HG03039 (cell line): ENCODE measurements at regions not wholly inside any gene's neighbourhood (a gene's known extent, or its start where the extent isn't known, plus 50 kb on each side); places are given as distances from the start of the nearest gene placed in this dataset.

Experiments
- ATAC-seq: cut with Tn5 transposase; IDR thresholded peaks from one replicate; pipeline ENCODE4 v1.9.1; 2021; ENCODE audit warnings: mild to moderate bottlenecking, moderate library complexity; ENCODE audit not compliant: unreplicated experiment

DNA sequence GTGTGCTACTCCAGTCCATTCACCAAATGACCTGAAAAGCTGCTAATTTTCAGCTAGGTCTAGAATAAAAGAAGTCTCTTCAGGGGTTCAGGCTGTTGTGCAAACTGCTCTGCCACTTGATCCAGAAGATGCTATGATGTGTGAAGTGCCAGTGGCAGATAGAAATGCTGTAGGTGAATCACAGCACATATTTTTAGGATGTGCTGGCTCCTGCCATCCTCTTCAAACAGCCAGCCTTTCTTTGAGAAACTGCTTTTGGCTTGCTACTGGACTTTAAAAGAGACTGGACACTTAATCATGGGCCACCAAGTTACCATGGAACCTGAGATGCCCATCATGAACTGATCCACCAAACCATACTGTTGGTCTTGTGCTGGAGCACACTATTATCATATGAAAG is 322.1 kb downstream of the EN1 start:
- no peak for ATAC-seq

DNA sequence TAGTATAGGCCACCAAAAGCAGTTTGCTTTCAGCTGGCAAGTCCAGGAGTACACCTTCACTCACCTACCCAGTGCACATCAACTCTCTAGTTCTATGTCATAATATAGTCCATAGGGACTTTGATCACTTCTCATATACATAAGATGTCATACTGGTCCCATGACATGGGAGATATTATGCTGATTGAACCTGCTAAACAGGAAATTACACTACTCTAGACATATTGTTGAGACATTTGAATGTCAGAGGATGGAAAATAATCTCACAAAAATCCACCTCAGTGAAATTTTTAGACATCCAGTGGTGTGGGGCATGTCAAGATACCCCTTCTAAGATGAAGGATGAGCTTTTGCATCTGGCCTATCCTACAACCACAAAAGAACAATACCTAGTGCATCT is 322.5 kb downstream of the EN1 start:
- ATAC-seq = no peak

GRCh38 chr2:118523761-118524160 is 323.7 kb downstream of the EN1 start:
- ATAC-seq = no peak

DNA sequence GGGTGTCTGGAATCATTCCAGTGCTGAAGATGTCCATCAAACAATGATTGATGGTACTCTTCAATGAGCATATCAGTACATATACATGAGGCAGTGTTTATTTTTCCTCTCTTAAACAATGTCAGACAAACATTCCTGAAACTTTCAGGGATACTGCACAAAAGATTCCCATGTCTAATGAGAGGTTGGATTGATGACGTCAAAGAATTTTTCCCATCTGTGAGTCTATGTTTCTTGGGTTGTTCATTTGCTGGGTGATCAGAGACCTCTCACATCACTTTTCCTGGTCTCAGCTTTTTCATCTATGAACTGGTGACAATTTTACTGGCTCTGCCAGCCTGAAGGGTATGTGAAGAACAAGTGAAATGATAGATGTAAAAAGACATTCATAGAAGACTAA is 325.5 kb downstream of the EN1 start:
- ATAC-seq = no peak

DNA sequence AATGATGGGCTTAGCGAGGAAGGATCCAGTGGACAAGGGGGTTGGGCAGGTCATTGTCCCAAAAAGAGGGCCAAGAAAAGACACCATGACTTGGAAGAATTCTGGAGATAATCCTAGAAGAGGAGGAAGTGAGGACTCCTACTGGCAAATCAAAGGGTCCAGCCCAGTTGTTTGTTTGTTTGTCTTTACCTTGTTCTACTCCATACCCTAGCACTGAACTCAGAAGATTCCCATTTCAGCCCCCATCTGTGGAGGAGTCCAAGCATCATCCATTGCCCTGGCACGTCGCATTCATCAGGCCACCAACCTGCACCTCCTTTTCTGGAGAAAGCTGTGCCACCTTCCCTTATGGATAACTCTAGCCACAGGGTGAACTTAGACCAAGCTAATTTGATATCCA is 326.2 kb downstream of the EN1 start:
- ATAC-seq = no peak

DNA sequence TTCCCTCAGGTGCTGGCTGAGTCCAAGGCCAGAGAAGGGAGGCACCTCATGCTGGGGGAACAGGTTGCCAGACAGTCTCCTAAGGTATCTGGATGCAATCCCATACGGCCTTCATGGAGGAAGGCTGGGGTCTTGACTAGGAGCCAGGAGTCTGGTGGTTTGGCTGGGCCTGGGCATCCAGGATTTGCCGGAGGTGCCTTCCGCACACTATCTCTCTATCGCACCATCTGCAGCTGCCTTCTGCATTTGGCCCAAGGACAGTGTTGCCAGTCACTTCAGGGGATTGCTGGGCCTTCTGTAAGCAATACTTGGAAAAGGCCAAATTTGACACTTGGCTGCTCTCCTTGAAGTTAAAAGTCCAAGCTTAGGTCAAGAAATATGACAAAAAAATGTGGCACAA is 327.2 kb downstream of the EN1 start:
- ATAC-seq = no peak

GRCh38 chr2:118519511-118519910 is 327.9 kb downstream of the EN1 start:
- no peak for ATAC-seq

GRCh38 chr2:118510807-118511206 is 336.6 kb downstream of the EN1 start:
- no peak for ATAC-seq

DNA sequence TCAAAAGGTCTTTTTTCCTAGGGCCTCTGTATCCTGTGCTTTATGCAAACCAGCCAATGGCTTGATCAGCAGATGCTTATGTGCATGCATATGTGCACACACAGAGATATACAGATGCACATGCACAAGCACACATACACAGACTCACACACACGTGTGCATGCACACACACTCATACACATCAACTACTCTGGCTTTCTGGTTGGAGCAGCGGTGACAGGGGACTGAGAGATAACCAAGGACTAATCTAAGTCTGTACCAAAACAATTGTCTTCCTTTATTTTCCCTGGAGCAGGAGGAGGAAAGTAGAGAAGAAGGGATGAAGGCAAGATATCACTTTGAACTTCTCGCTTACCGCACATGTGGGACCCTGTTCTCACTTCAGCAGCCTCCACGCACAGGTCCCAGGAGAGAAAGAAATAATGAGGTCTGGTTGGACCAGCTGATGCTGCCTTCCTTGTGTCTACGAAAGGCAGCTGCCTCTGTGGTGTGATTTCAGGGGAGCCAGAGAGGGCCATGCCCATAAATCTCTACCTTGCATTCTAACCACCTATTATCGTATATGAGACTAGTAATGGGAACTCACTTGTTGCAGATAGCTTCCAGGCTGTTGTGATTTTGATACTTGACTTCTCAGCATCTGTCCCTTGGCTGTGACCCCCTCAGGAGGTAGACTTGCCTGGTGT is 338.0 kb downstream of the EN1 start:
- ATAC-seq = no peak

DNA sequence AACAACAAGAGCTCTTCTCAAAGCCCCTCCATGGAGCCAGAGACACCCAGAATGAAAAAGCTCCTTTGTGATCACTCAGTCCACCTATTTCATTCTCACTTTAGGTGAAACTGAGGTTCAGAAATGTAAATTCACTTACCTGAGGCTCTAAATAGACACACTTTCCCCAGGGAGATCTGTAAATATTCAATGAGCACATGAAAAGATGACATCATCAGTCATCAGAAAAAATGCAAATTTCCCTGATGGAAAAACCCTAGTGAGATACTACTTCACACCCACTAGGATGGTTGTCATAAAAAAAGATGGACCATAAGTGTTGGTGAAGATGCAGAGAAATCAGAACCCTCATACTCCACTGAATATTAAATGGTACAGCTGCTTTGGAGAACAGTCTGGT is 339.2 kb downstream of the EN1 start:
- ATAC-seq = no peak

DNA sequence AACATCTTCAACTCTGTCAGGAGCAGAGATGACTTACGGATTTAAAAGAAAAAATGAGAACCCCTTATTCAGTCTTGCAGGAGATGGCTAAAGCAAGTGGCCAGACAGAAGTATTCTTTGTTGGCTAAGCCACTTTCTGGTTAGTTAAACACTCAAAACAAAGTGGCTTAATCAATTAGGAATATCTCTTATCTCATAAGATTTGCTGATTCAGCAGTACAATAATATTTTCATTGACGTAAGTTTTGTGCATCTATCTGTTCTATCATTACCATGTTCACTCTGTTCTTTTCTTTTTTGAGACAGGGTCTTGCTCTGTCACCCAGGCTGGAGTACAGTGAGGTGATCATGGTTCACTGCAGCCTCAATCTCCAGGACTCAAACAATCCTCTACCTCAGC is 342.0 kb downstream of the EN1 start:
- no peak for ATAC-seq

DNA sequence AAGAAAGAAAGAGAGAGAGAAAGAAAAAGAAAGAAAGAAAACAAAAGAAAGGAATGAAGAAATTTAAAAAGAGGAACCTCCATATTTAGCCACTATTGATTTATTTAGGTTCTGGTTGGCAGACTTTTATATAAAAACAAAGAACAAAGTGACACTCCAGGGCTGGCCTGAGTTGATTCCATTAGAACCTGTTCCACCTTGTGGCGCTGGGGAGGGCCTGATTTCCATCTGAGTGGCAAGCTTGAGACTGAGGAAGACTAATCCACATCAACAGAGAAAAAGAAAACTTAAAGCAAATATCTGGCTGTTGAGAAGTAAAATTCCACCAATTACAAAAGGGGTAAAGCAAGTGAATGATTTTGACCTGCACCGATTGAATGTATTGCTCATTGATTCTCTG is 345.3 kb downstream of the EN1 start:
- ATAC-seq = no peak

GRCh38 chr2:118498943-118499342 is 348.5 kb downstream of the EN1 start:
- no peak for ATAC-seq

- ATAC-seq = no peak
These were observed 350.4 kb downstream of the EN1 start for GRCh38 chr2:118496870-118497611.

DNA sequence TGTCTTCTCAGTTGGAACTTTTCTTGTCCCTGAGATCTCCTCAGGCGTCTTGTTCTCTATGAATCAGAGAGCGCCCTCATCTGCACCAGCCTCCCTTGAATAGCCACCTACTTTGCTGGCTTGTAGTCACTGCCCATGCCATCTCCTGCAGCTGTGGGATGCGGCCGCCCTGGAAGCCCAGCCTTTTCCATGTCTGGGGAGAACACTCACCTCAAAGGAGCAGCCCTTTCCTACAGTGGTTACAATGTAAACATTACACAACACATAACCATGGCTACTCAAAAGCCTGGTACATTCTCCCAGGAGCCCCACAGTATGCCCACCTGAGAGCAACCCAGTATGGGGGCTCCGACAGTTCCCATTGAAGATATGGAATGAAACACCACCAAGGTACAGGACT is 351.0 kb downstream of the EN1 start:
- no peak for ATAC-seq

GRCh38 chr2:118495290-118495689 is 352.2 kb downstream of the EN1 start:
- ATAC-seq = no peak

DNA sequence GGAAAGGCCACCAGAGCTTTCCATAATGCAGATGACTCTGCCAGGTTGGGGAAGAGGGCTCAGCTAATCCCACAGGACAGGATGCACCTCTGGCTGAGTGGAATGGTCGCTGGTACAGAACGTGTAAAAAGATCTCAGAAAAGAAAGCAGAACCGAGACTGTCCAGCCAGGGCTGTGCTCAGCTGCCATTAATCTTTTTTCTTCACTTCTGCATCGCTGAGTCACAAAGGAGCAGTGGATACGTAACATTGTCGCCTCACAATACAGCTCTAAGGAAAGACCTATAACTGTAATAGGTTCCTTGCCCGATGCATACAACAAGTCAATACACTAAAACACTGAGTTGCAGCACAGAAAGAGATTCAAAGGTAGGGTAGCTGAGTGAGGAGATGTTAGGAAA is 354.2 kb downstream of the EN1 start:
- no peak for ATAC-seq

- ATAC-seq = no peak
These were observed 355.1 kb downstream of the EN1 start for GRCh38 chr2:118492335-118492734.

GRCh38 chr2:118490330-118490729 is 357.1 kb downstream of the EN1 start:
- no peak for ATAC-seq

GRCh38 chr2:118489712-118490299 is 357.6 kb downstream of the EN1 start:
- ATAC-seq = no peak

DNA sequence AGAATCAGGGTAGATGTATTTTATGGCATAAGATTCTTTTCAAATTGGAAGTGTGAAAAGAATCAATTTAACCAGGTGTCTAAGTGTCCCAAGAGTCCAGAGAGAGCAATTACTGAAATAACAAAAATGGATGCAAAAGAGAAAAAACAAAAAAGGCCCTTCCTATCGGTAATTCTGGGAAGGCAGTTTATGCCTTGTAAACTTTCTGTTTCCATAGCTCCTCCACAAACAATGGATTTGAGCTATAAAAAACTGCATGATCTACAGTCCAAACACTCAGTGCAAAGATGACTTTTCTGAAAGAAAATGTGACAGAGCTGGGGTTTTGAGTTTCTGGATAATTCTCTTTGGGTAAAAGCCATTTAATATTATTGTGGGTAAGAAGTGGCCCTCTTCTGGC is 366.1 kb downstream of the EN1 start:
- no peak for ATAC-seq

- ATAC-seq = no peak
These were observed 368.4 kb downstream of the EN1 start for GRCh38 chr2:118479020-118479419.
